Type B pancreatic cell (in vitro differentiated cells): ENCODE measurements at regions not wholly inside any gene's neighbourhood (a gene's known extent, or its start where the extent isn't known, plus 50 kb on each side); places are given as distances from the start of the nearest gene placed in this dataset.

Source experiments
- DNase-seq: peaks from one replicate; pipeline ENCODE4 v3.0.0; 2021; ENCODE audit warnings: mixed read lengths; ENCODE audit not compliant: unreplicated experiment; ENCODE audit errors: extremely low spot score
- H3K27ac Mint-ChIP-seq: 2 replicates; pipeline ENCODE4 v1.8.0; 2021; ENCODE audit warnings: mild to moderate bottlenecking, mixed read lengths
- H3K27me3 Mint-ChIP-seq: 2 replicates; pipeline ENCODE4 v1.8.0; 2021; ENCODE audit warnings: mixed read lengths
- H3K36me3 Mint-ChIP-seq: 2 replicates; pipeline ENCODE4 v1.8.0; 2021; ENCODE audit warnings: mixed read lengths
- H3K4me1 Mint-ChIP-seq: one replicate; pipeline ENCODE4 v1.8.0; 2021; ENCODE audit warnings: mixed read lengths; ENCODE audit not compliant: unreplicated experiment
- H3K4me3 Mint-ChIP-seq: 2 replicates; pipeline ENCODE4 v1.8.0; 2021; ENCODE audit warnings: mild to moderate bottlenecking, mixed read lengths
- H3K9me3 Mint-ChIP-seq: 2 replicates; pipeline ENCODE4 v1.8.0; 2021; ENCODE audit warnings: mixed read lengths
- CTCF ChIP-seq: fragments of 200-600 bp; sonication (generic); conservative IDR thresholded peaks from 2 replicates; pipeline ENCODE4 v1.5.0; 2021; ENCODE audit warnings: antibody characterized with exemption, mild to moderate bottlenecking

GRCh38 chr2:226273440-226273839 lies 526.2 kb downstream of the IRS1 start:
- TF ChIP-seq CTCF: no peak
- Mint-ChIP-seq H3K27ac (no peak overlapping the region), H3K9me3 (peaks cover 4% of the 10 kb centered on the region), H3K36me3 (no peaks in the 10 kb centered on the region), H3K4me3 (no peak overlapping the region), H3K27me3 (no peaks in the 10 kb centered on the region), H3K4me1 (no peaks in the 10 kb centered on the region)
- no peak for DNase-seq

- H3K27me3 Mint-ChIP-seq: no peaks in the 10 kb centered on the region
- H3K4me1 Mint-ChIP-seq: no peaks in the 10 kb centered on the region
- H3K9me3 Mint-ChIP-seq: peaks cover 4% of the 10 kb centered on the region
- no peak for DNase-seq
- no peak for TF ChIP-seq CTCF
- H3K4me3 Mint-ChIP-seq: no peak overlapping the region
- H3K27ac Mint-ChIP-seq: no peak overlapping the region
- H3K36me3 Mint-ChIP-seq: no peaks in the 10 kb centered on the region
These were observed 527.2 kb downstream of the IRS1 start for GRCh38 chr2:226272435-226272834.

- Mint-ChIP-seq H3K4me3 (no peak overlapping the region), H3K27me3 (no peaks in the 10 kb centered on the region), H3K36me3 (no peaks in the 10 kb centered on the region), H3K9me3 (peaks cover 4% of the 10 kb centered on the region), H3K4me1 (no peaks in the 10 kb centered on the region), H3K27ac (no peak overlapping the region)
- TF ChIP-seq CTCF: no peak
- no peak for DNase-seq
These were observed 529.1 kb downstream of the IRS1 start for GRCh38 chr2:226270285-226271058.

DNA sequence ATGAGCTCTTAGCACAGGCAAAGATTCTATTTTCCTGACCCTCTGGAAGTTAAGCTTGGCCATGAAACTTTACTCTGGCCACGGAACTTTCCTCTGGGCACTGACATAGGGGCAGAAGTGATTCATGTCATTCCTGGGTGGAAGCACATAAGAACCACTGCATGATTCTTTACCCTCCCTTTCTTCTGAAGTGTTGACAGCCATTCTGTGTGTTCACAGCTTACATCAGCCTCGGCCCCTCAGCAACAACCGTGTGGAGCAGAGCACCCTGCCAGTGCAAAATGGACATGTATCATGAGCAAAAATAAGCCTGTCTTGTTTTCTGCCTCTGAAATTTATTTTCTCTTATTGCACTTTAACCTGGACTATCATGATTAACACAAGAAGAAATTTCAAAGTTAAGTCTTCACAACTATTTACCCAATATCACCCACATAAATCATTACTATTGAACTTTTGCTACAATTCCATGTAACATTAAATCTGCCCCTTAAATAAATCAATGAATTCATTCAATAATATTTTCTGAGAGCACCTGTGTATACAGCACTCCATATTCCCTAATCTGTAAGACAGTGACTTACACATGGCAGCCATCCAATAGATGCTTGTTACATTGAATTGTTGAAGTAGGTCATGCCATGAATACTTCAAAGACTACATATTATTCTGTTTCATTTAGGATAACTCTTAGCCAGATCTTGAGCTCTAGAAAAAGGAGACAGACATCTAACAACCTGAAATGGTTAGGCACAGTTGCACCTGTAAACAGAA lies 531.9 kb downstream of the IRS1 start:
- Mint-ChIP-seq H3K27ac (no peak overlapping the region), H3K27me3 (no peaks in the 10 kb centered on the region), H3K4me3 (no peak overlapping the region), H3K36me3 (no peaks in the 10 kb centered on the region), H3K4me1 (no peaks in the 10 kb centered on the region), H3K9me3 (peaks cover 4% of the 10 kb centered on the region)
- DNase-seq: no peak
- TF ChIP-seq CTCF: no peak

DNA sequence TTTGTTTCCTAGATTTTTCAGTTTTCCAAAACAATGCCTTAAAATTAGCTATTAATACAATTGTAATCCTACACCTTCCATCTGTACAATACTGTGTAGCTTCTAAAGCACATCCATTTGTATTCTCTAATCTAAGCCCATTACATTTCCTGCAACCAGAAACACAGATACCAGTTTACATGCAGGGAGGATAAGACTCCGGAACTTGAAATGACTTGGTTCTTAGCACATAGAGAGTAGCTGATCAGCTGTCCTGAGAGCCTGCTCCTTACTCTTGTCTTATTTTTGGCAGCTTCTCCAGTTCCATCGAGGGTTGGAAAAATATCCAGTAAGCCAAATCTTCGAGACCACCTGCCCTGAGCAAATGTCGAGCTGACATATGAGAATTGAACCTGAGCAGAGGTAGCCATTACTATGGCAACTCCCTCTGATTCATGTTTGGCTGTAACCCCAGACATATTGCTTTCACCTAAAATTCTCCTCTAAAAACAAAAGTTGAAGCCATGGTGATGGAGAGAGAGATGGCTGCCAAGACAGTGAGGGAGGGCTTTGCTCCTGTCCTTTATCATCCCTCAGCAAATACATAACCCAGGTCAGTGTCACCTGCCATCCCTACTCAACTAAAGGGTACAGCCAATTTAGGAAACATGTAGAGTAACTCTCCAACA lies 542.8 kb downstream of the IRS1 start:
- no peaks in the 10 kb centered on the region for H3K4me1 Mint-ChIP-seq
- H3K36me3 Mint-ChIP-seq: no peaks in the 10 kb centered on the region
- no peak for DNase-seq
- H3K27me3 Mint-ChIP-seq: no peaks in the 10 kb centered on the region
- no peak for TF ChIP-seq CTCF
- H3K4me3 Mint-ChIP-seq: no peak overlapping the region
- H3K9me3 Mint-ChIP-seq: no peaks in the 10 kb centered on the region
- H3K27ac Mint-ChIP-seq: no peak overlapping the region
